GM21737 (cell line): ENCODE measurements at regions not wholly inside any gene's neighbourhood (a gene's known extent, or its start where the extent isn't known, plus 50 kb on each side); places are given as distances from the start of the nearest gene placed in this dataset.

Experiments used
- ATAC-seq: cut with Tn5 transposase; IDR thresholded peaks from one replicate; pipeline ENCODE4 v1.9.1; 2021; ENCODE audit warnings: mild to moderate bottlenecking, moderate library complexity; ENCODE audit not compliant: unreplicated experiment

DNA sequence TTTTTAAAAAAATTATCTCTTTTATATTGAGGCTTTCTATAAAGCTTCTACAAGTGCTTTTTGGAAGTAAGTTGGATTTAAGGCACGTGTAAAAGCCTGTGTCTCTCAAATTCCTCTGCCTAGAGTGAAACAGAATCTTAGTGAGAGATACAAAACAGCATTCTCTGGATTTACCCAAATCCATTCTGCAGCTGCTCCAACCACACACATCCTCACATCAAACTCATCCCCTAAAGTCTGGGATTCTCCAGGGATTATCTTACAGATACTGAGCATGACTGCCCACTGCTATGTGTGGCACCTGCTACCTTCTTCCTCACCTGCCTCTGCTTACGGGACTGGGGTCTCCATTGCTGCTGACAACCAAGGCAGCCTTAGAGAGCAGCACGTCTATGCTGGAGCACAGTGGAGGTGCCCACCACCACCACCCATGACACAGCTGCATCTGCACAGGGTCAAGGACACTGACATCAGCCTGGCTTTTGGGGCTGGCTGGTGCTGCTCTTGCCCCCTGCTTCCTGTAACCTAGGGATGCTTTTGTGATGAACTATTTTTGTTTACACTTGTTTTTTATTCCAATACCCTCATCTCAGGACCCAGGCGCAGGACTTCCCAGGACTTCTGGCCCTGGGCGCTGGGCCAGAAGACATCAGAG, 139.2 kb upstream of the NAMPT start:
- ATAC-seq = no peak

DNA sequence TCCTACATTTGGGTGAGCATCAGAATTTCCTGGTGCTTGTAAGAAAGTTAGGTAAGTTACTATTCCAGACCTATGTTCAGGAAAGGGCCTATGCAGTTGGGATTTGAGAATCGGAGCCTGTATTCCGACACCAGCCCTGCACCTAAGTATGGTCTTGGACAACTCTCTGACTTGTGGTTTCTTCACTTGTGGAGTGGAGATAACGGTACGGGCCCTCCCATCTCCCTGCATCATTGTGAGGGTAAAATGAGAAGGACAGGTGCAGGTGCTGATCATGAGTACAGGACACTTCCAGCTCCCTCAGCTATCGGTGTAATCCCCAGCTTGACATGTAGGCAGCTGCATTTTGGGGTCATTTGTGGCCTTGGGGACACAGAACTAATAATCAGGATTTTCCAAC, 138.3 kb upstream of the NAMPT start:
- no peak for ATAC-seq

DNA sequence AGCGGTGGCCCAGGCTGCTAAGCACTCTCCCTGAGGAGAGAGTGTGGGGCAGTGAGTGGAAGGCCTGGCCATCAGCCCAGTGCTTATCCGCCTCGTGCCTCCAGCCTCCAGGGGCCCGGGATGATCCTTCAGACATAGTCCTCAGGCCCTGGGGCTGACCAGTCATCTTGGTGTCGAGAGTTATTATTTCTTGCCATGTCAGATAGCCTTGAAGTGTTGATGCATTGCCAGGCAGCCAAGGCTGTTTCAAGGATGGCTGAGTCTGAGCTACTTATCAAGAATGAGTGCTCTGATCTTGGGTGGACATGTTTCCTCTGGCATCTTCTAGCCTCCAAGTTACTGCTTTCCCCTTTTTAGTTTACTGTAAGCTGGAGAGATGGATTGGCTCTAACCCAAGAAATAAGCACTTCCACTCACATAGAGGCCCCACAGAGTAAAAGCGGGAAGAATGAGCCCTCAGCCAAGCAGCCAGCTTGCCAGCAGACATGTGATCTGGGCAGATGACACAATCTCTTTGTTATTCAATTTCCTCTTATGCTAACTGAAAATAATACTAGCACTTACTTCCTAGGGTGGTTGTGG, 136.5 kb upstream of the NAMPT start:
- ATAC-seq = no peak

DNA sequence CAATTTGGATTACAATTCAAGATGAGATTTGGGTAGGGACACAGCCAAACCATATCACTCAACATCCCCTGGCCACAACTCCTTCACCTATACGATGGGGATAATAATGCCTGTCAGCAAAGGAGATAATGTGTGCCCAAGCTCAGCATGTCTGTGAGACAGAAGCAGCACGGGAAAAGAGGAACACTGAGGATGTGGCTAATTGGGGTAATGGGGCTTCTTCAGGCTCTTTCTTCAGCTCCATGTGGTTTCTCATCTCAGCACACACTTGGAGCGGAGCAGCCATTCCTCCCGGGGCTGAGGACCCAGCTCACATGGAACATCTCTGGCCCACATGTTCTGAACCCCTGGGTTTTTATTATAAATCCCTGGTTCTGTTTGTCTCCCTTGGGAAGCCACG, 136.0 kb upstream of the NAMPT start:
- ATAC-seq = no peak

DNA sequence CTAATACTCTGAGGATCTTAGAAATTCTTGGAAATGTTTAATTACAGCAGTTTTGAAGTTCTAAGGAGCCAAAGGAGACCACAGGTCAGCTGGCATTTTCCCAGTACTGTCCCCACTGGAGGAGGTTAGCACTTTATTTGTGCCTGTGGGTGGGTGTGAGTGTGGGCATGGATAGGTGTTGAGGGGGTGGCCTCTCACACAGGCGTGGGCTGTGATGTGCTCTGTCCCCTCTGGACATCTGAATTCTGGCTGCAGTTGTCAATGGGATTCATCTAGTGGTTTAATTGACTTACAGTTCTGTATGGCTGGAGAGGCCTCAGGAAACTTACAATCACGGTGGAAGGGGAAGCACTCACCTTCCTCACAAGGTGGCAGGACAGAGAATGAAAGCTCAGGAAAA, 135.4 kb upstream of the NAMPT start:
- no peak for ATAC-seq

DNA sequence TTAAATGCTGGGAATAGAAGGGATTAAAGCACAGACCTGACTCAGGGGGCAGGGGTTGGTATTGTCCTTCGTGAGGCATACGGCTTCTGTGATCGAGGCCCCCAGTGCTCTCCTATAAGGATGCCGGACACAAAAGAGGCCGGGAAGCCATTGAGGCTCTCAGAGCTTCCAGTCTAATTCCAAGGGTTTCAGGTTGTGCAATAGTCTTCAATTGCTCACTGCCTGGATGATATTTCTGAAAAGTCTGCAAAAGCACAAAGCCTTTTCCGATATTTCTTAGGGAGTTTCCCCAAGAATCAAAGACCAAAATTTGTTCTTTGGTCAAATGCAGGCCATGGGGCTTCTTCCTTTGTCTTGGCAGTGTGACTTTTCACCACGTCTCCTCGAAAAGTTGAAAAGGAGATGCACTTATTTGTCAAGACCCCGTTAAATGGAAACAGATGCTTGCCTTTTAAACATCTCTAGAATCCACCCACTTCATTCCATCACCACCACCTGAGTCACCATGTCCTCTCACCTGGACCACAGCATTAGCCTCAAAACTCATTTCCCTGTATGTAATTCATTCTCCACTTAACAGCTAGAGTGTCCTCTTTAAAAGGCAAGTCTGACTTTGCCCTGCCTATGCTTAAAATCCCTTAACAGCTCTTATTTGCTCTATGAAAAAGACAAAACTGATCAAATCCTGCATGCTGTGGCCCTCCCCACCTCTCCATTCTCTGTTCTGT, 134.8 kb upstream of the NAMPT start:
- no peak for ATAC-seq

DNA sequence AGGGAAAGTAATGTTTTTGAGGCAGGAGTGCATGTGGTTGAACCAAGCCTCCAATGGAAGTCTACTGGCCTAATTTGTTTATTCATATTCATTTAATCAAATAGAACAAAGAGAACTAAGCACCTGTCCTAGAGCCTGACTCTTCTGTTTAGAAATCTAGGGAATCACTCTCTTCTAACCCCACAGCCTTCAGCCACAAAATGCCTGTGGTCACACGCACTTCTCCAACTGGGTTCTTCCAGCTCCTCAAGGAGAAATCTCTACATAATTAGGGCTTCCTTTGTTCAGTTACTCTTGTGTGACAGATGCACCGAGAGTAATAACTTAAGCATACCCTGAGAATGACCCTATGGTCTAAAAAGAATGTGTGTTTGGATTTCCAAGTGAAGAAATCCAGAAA, 133.7 kb upstream of the NAMPT start:
- no peak for ATAC-seq

DNA sequence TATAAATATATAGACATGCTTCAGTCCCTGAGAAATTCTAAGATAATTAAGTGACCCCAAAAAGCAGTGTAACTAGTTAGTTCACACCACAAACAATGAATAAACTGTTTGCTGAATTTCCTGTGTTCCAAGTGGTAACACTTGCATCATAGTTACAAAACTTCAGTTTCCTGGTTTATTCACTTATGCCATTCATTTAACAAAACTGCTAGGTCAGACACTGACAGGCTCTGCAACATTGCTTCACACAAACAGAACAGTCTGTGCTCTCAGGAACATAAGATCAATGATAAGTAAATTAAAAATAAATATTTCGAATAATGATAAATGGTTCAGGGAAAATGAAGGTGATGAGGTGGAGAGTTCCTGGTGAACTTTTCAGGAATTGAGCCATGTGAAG, 133.3 kb upstream of the NAMPT start:
- no peak for ATAC-seq

DNA sequence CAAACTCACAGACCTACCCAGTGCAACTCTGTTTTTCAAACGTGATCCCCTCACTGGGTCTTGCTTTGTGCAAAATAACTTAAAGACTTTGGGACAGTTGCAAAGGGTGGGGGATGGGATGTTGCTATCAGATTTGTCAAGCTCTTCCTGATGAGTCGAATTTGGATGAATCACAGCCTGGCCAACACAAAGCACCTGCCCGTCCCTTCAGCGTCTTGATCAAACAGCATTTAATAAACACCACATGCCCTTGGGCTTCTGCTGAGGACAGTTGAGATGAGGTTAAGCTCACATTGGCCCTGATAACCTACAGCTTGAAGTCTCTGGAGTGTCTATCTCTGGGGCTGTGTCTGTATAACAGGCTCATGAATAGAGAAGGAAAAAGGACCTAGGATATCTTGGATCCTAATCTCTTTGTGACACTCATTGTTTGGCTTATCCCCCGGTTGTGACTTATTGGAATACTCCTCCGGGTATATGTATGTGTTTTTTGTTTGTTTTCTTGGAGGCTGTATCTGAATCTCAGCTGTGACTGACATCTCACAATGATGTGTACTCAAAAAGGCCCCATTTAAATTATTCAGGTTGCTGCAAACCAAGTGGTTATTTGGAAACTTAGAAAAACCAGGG, 132.6 kb upstream of the NAMPT start:
- no peak for ATAC-seq

DNA sequence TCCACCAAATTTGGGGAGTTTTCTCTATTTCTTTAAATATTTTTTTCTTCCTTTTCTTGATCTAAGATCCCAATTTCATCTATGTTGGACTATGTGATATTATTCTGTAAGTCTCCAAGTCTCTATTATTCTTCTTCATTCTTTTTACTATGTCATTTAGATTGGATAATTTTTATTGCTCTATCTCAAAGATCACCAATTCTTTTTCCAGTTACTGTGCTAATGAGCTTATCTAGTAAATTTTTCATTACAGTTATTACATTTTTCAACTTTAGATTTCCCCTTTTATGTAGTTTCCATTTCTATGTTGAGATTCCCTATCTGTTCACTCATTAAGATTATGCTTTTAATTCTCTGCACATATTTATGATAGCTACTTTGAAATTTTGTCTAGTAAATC, 131.6 kb upstream of the NAMPT start:
- ATAC-seq = no peak

DNA sequence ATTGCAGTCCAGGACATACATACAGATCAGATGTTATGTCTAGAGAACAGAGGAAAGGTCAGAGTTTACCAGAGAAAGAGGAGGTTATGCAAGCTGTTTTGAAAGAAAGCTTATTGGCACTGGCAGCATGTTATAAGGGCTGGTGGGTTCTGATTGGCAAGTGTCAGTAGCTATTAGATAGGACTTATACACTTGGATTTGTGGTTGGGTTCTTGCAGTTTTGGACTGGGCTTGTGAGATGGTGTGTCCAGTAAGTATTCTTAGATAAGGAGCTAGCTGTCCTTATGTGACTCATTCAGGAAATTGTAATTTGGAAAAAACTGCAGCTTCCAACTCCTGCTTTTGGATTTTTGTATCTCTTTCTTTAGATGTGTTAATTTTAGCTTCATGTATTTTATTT, 130.7 kb upstream of the NAMPT start:
- no peak for ATAC-seq

DNA sequence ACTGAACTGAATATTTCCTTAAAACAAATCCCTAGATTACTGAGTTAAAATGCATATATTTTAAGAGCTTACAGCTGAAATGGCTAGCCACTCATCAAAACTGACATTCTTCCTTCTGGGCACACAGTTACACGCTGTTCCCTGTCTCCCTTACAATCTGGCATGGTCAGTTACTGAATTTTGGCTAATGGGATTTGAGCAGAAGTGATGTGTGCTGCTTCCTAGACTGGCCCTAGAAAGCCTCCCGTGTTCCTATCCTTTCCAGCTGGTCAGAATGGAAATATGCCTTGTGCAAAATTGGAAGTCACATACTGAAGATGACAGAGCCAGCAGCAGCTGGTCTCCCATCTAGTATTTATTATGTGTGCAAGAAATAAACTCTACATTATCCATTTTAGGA, 128.7 kb upstream of the NAMPT start:
- no peak for ATAC-seq

DNA sequence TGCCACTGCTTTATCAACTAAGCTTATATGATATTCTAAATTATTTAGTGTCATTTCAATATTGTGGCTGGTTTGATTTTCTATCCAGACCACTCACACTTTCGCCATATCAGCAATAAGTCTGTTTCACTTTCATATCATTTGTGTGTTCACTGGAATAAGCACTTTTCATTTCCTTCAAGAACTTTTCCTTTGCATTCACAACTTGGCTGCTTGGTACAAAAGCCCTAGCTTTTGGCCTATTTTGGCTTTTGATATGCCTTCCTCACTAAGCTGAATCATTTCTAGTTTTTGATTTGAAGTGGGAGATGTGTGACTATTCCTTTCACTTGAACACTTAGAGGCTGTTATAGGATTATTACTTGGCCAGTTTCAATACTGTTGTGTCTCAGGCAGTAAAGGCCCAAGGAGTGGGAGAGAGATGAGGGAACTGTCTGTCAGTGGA, 120.9 kb upstream of the NAMPT start:
- ATAC-seq = no peak

DNA sequence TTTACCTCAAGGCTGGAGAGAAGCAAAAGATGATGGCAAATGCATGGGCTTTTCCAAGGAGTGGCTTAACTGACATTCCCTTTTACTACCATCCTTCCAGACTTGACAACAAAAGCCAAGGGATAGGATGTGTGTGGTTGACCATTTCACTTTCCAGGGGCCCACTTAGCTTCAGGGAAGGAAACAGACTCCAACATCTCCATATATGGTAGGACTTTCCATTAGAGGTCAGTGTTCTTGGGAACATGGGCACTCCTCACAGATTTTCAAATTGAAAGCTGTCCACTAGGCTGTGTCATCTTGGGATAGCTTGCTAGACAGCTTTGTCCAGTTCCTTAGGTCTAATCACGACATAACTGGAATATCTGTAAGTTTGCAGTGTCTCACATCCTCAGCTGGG, 118.1 kb upstream of the NAMPT start:
- ATAC-seq = no peak

DNA sequence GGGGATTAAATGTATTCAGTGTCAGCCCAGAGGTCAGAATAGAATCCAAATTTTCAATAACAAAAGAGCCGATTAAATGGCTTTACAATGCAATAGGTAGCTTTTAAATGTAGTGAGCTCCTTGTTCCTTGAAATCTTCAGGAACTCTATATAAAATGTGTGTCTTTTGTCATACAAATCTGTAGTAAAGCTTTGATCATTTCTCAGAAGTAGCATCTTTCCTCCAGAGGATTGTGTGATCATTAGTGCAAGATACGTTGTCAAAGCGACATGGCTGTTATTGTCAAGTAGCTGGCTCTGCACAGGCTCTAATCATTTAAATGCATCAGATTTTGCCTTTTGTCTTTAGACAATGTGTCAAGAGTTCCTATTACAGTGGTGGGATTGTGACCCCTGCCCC, 116.1 kb upstream of the NAMPT start:
- ATAC-seq = no peak

DNA sequence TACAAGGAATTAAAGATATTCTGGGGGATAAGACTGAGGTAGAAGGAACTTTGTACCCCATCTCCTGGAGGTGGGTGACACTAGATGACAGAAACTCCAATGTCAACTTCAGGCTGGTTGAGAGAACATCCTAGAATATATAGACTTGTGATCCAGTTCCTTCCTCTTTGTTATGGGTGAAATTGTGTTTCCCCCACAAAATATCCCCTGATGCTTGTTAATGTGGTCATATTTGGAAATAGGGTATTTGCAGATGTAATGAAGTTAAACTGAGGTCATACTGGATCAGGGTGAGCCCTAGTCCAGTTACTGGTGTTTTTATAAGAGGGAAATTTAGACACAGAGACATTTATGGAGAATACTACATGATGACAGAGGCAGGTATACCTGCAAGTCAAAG, 114.0 kb upstream of the NAMPT start:
- no peak for ATAC-seq

DNA sequence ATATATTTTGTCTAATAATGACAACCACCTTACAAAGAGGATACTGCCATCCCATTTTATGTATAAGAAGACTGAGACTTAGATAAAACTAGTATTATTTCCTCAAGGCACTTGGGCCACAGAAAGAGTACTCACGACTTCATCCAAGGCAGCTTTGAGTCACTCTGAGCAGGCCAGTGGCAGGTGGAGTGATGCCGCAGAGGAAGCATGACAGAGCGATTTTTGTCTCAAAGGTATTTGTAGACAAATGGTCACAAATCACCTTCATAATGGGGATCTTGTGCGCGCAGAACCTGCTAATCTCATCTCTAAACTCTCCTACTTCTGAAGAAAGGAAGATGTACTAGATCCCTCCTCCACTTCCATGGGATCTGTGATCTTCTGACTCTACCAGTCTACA, 113.2 kb upstream of the NAMPT start:
- no peak for ATAC-seq

DNA sequence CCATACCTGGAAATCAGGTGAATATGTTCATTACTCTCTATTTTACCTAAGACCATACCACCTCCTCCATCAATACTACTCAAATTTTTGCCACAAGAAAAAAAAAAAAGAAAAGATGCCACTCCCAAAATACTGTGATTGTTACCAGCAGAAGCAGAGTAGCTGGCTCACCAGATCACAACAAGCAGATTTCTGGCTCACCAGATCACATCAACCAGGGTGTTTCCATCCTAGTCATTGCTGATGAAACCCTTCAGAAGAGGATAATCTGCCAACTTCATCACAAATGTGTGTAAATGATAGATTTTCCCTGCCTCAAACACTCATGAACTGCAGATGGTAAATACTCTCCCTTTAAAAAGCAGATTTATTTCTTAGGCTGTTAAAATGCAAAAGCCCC, 109.7 kb upstream of the NAMPT start:
- ATAC-seq = no peak

DNA sequence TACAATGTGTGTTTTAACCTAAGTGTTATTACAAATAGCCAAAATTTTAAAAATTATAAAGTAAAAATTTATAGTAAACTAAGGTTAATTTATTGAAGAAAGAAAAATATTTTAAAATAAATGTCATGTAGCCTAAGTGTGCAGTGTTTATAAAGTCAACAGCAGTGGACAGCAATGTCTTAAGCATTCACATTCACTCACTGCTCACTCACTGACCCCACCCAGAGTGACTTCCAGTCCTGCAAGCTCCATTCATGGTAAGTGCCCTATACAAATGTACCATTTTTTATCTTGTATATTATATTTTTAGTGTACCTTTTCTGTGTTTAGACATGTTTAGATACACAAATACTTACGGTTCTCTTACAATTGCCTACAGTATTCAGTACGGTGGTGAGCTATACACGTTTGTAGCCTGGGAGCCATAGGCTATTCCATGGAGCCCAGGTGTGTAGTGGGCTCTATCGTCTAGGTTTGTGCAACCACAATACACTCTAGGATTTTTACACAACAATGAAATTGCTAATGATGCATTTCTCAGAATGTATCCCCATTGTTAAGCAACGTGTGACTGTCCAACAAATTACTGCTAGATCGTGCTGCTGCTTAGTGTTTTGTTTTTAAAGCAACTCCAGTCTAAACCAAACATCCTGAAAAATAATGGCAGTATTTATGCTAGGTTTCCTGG, 108.9 kb upstream of the NAMPT start:
- ATAC-seq = no peak

DNA sequence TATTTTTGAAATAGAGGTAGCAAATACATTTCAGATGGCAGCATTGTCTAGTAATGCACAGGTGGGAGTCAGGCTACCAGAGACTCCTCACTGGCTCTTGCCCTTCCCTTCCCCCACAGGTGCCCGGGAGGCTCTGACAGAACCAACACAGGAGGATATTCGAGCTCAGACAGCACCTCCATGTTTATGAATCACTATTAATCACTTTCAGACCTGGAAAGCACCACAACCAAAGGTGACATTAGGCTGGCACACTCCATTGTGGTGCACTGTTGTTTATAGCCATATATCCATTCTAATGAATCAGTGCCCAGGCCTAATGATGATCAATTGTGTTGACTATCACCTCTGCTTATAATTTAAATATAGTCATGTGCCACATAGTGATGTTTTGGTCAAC, 107.8 kb upstream of the NAMPT start:
- no peak for ATAC-seq

DNA sequence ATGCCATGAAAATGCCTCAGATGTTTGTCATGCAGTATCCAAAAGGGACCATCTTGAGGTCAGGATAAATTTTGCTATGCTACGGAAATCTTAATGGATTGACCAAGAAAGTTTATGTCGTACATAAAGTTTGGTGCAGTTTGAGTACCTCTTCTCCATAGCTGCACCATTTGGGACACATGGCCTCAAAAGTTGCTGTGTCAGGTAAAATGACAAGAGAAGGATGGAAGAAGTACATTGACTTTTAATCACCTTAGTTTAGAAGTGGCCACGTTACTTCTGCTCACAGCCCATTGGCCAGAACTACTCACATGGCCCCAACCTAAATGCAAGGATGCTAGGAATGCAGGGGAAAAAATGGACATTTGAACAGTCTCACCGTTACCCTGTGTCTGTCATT, 107.4 kb upstream of the NAMPT start:
- no peak for ATAC-seq
